Common myeloid progenitor, CD34-positive (primary cell): ENCODE measurements at regions not wholly inside any gene's neighbourhood (a gene's known extent, or its start where the extent isn't known, plus 50 kb on each side); places are given as distances from the start of the nearest gene placed in this dataset.

Source experiments
- CTCF ChIA-PET: fragments of 350-600 bp; sonication (Branson Sonifier 250); formaldehyde crosslinking; loops from one replicate; lab custom pipeline; 2021; ENCODE audit warnings: antibody characterized with exemption; lab: Charles Lee
- POLR2A ChIA-PET: fragments of 350-600 bp; sonication (Branson Sonifier 250); formaldehyde crosslinking; loops from one replicate; lab custom pipeline; 2021; ENCODE audit warnings: antibody characterized with exemption; lab: Charles Lee
- DNase-seq, 3 donors: peaks; one replicate each; pipeline versions ENCODE4 v3.0.0 to v3.0.0-alpha.2; 2013
- H3K27ac ChIP-seq, 2 experiments: 1 replicate in 1 of 2; 2 replicates in 1 of 2; pipeline ENCODE4 v1.7.0; 2013; ENCODE audit warnings: inconsistent platforms in 2 of 2, low read length in 2 of 2, mild to moderate bottlenecking in 2 of 2, low read depth in 1 of 2, moderate library complexity in 1 of 2; ENCODE audit not compliant: severe bottlenecking in 2 of 2, insufficient read depth in 1 of 2, poor library complexity in 1 of 2
- H3K27me3 ChIP-seq, 5 experiments: replicated peaks in 2 of 5; 1 replicate in 3 of 5; 2 replicates in 2 of 5; pipeline versions ENCODE4 v1.6.1 to v1.7.0; 2013; ENCODE audit warnings: low read length in 4 of 5, mild to moderate bottlenecking in 2 of 5, moderate library complexity in 2 of 5, inconsistent platforms in 1 of 5; ENCODE audit not compliant: insufficient read depth in 5 of 5, control insufficient read depth in 4 of 5
- H3K36me3 ChIP-seq, 4 experiments: 1 replicate in 2 of 4; 2 replicates in 2 of 4; pipeline versions ENCODE4 v1.6.1 to v1.7.0; 2013; ENCODE audit warnings: low read length in 3 of 4, control low read depth in 1 of 4, mild to moderate bottlenecking in 1 of 4; ENCODE audit not compliant: control insufficient read depth in 4 of 4, insufficient read depth in 4 of 4
- H3K4me1 ChIP-seq, 4 experiments: 1 replicate in 3 of 4; 2 replicates in 1 of 4; pipeline versions ENCODE4 v1.6.1 to v1.7.1; 2013; ENCODE audit warnings: low read length in 3 of 4, mild to moderate bottlenecking in 3 of 4, control low read depth in 1 of 4, inconsistent platforms in 1 of 4, moderate library complexity in 1 of 4; ENCODE audit not compliant: control insufficient read depth in 4 of 4, insufficient read depth in 4 of 4; ENCODE audit errors: control extremely low read depth in 1 of 4
- H3K4me3 ChIP-seq, 7 experiments: 1 replicate in 4 of 7; 2 replicates in 3 of 7; pipeline versions ENCODE4 v1.5.1 to v1.7.0; 2013; ENCODE audit warnings: mild to moderate bottlenecking in 7 of 7, low read length in 6 of 7, moderate library complexity in 6 of 7, inconsistent platforms in 2 of 7, low read depth in 2 of 7, control low read depth in 1 of 7; ENCODE audit not compliant: insufficient read depth in 4 of 7, control insufficient read depth in 1 of 7; ENCODE audit errors: extremely low read depth in 1 of 7
- H3K9me3 ChIP-seq, 5 experiments: 1 replicate in 4 of 5; 2 replicates in 1 of 5; pipeline versions ENCODE4 v1.6.1 to v1.7.1; 2013; ENCODE audit warnings: low read length in 4 of 5, mild to moderate bottlenecking in 2 of 5, inconsistent platforms in 1 of 5, low read depth in 1 of 5, moderate library complexity in 1 of 5; ENCODE audit not compliant: control insufficient read depth in 4 of 5, insufficient read depth in 2 of 5; ENCODE audit errors: control extremely low read depth in 1 of 5
- WGBS: methylation state at CpG from one replicate; pipeline ENCODE4 v1.1.5; 2013; ENCODE audit not compliant: insufficient coverage; 5-methylcytosine and 5-hydroxymethylcytosine counted together

GRCh38 chr18:30582078-30582477, 460.5 kb downstream of the DSC3 start:
- DNase-seq: no peak
- Histone ChIP-seq H3K4me1 (no peaks in the 10 kb centered on the region), H3K4me3 (no peak overlapping the region), H3K27ac (no peak overlapping the region), H3K27me3 (no peaks in the 10 kb centered on the region), H3K9me3 (no peaks in the 10 kb centered on the region), H3K36me3 (no peaks in the 10 kb centered on the region)
- CTCF ChIA-PET: no interaction called here
- POLR2A ChIA-PET: no interaction called here
- WGBS: 86% methylated on average over 1 of the region's 3 CpGs

- Histone ChIP-seq H3K4me1 (no peaks in the 10 kb centered on the region), H3K27me3 (no peaks in the 10 kb centered on the region), H3K36me3 (no peaks in the 10 kb centered on the region), H3K9me3 (no peaks in the 10 kb centered on the region), H3K4me3 (no peak overlapping the region), H3K27ac (no peak overlapping the region)
- 68% methylated on average over 2 of the region's 2 CpGs for WGBS
- no peak for DNase-seq
- ChIA-PET POLR2A (no interaction called here), CTCF (no interaction called here)
Observed at GRCh38 chr18:30578707-30579106, 463.8 kb downstream of the DSC3 start.

- H3K4me1 ChIP-seq: no peaks in the 10 kb centered on the region
- no peaks in the 10 kb centered on the region for H3K9me3 ChIP-seq
- no peaks in the 10 kb centered on the region for H3K36me3 ChIP-seq
- H3K27ac ChIP-seq: no peak overlapping the region
- no CpG with 5 or more reads among the region's 2 CpGs for WGBS
- CTCF ChIA-PET: no interaction called here
- no peak overlapping the region for H3K4me3 ChIP-seq
- POLR2A ChIA-PET: no interaction called here
- DNase-seq: no peak
- no peaks in the 10 kb centered on the region for H3K27me3 ChIP-seq
Observed at GRCh38 chr18:30572214-30572613, 470.3 kb downstream of the DSC3 start.

- no peak overlapping the region for H3K4me3 ChIP-seq
- no peak for DNase-seq
- no peaks in the 10 kb centered on the region for H3K27me3 ChIP-seq
- no peaks in the 10 kb centered on the region for H3K9me3 ChIP-seq
- H3K4me1 ChIP-seq: no peaks in the 10 kb centered on the region
- ChIA-PET CTCF (no interaction called here), POLR2A (no interaction called here)
- no peaks in the 10 kb centered on the region for H3K36me3 ChIP-seq
- H3K27ac ChIP-seq: no peak overlapping the region
- WGBS: 83% methylated on average over 3 of the region's 5 CpGs
Observed at GRCh38 chr18:30568333-30568732, 474.2 kb downstream of the DSC3 start.

GRCh38 chr18:30566877-30567276, 475.7 kb downstream of the DSC3 start:
- Histone ChIP-seq H3K9me3 (no peaks in the 10 kb centered on the region), H3K4me3 (no peak overlapping the region), H3K27ac (no peak overlapping the region), H3K4me1 (no peaks in the 10 kb centered on the region), H3K36me3 (no peaks in the 10 kb centered on the region), H3K27me3 (no peaks in the 10 kb centered on the region)
- no CpG with 5 or more reads among the region's 1 CpG for WGBS
- POLR2A ChIA-PET: no interaction called here
- no peak for DNase-seq
- CTCF ChIA-PET: no interaction called here

- Histone ChIP-seq H3K27me3 (no peaks in the 10 kb centered on the region), H3K36me3 (no peaks in the 10 kb centered on the region), H3K9me3 (no peaks in the 10 kb centered on the region), H3K27ac (no peak overlapping the region), H3K4me1 (no peaks in the 10 kb centered on the region), H3K4me3 (no peak overlapping the region)
- POLR2A ChIA-PET: no interaction called here
- CTCF ChIA-PET: no interaction called here
- no peak for DNase-seq
- no CpG with 5 or more reads among the region's 1 CpG for WGBS
Observed at GRCh38 chr18:30562231-30562630, 480.3 kb downstream of the DSC3 start.

GRCh38 chr18:30556112-30556511, 486.4 kb downstream of the DSC3 start:
- ChIA-PET POLR2A (no interaction called here), CTCF (no interaction called here)
- Histone ChIP-seq H3K27me3 (no peaks in the 10 kb centered on the region), H3K9me3 (no peaks in the 10 kb centered on the region), H3K36me3 (no peaks in the 10 kb centered on the region), H3K4me3 (no peak overlapping the region), H3K4me1 (no peaks in the 10 kb centered on the region), H3K27ac (no peak overlapping the region)
- WGBS: no CpG with 5 or more reads among the region's 11 CpGs
- no peak for DNase-seq
